ENCODE measurements at regions not wholly inside any gene's neighbourhood (a gene's known extent, or its start where the extent isn't known, plus 50 kb on each side); places are given as distances from the start of the nearest gene placed in this dataset.

- H3K4me3 Mint-ChIP-seq, result no peak overlapping the region
- no peaks in the 10 kb centered on the region for H3K27me3 Mint-ChIP-seq
- H3K9me3 ChIP-seq (ENCODE audit: control insufficient read depth, low read length, poor library complexity, severe bottlenecking), result no peaks in the 10 kb centered on the region
- no peaks in the 10 kb centered on the region for H3K36me3 Mint-ChIP-seq (ENCODE audit: low read depth)
- no peak for DNase-seq
- H3K4me1 Mint-ChIP-seq, result no peaks in the 10 kb centered on the region
- no peak for ATAC-seq
- no peak overlapping the region for H3K27ac Mint-ChIP-seq
Observed at GRCh38 chr6:120141601-120142000, 792.0 kb upstream of the MAN1A1 start.

DNA sequence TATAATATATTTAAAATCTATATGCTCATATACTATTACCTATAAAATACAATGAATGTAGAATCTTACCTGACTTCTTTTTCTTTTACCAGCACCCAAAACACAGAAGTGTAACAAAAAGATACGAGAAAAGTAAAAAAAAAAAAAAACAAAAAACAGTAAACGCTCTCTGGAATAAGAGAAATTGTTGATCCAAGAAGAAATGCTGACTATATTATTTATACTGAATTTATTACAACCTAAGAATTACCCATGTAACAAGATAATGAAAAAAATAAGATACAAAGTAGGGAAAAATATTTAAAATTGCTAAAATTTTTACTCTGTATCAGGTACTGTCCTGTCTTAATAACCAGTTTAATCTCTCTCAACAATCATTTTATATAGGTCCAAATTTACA, 787.9 kb upstream of the MAN1A1 start:
- H3K9me3 ChIP-seq (ENCODE audit: control insufficient read depth, low read length, poor library complexity, severe bottlenecking), result no peaks in the 10 kb centered on the region
- Mint-ChIP-seq H3K27me3 (no peaks in the 10 kb centered on the region), H3K4me3 (no peak overlapping the region), H3K36me3 (ENCODE audit: low read depth) (no peaks in the 10 kb centered on the region), H3K27ac (no peak overlapping the region), H3K4me1 (no peaks in the 10 kb centered on the region)
- ATAC-seq (no peak), DNase-seq (no peak)

DNA sequence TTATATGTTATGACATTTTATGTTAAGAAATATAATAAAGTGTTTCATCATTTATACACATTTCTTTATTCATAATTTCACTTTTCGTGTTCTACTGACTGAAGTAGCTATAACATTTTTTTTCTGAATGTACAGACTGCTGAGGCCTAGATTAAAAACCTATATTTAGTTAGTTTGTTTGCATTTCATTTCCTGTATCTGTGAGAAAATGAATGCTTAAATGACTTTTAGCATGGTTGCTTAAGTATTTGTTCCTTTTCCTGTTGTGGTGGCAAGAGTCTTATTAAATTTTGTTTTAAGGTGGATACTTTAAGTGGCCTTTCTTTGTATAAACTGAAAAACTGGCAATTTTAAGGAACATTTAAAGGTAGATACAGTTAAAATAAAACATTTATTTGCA, 779.7 kb upstream of the MAN1A1 start:
- Mint-ChIP-seq H3K27ac (no peak overlapping the region), H3K27me3 (no peaks in the 10 kb centered on the region), H3K4me3 (no peak overlapping the region), H3K36me3 (ENCODE audit: low read depth) (no peaks in the 10 kb centered on the region), H3K4me1 (no peaks in the 10 kb centered on the region)
- no peak for DNase-seq
- ATAC-seq, result no peak
- H3K9me3 ChIP-seq (ENCODE audit: control insufficient read depth, low read length, poor library complexity, severe bottlenecking), result no peaks in the 10 kb centered on the region

GRCh38 chr6:120122401-120122800, 772.8 kb upstream of the MAN1A1 start:
- Mint-ChIP-seq H3K27ac (no peak overlapping the region), H3K27me3 (no peaks in the 10 kb centered on the region), H3K36me3 (ENCODE audit: low read depth) (no peaks in the 10 kb centered on the region), H3K4me3 (no peak overlapping the region), H3K4me1 (no peaks in the 10 kb centered on the region)
- ATAC-seq, result no peak
- no peaks in the 10 kb centered on the region for H3K9me3 ChIP-seq (ENCODE audit: control insufficient read depth, low read length, poor library complexity, severe bottlenecking)
- no peak for DNase-seq

- ATAC-seq (no peak), DNase-seq (no peak)
- Mint-ChIP-seq H3K4me1 (no peaks in the 10 kb centered on the region), H3K27ac (no peak overlapping the region), H3K27me3 (no peaks in the 10 kb centered on the region), H3K36me3 (ENCODE audit: low read depth) (no peaks in the 10 kb centered on the region), H3K4me3 (no peak overlapping the region)
- H3K9me3 ChIP-seq (ENCODE audit: control insufficient read depth, low read length, poor library complexity, severe bottlenecking), result no peaks in the 10 kb centered on the region
Observed at GRCh38 chr6:120116343-120116742, 766.8 kb upstream of the MAN1A1 start.

GRCh38 chr6:120112980-120113379, 763.4 kb upstream of the MAN1A1 start:
- no peaks in the 10 kb centered on the region for H3K36me3 Mint-ChIP-seq (ENCODE audit: low read depth)
- H3K27ac Mint-ChIP-seq, result no peak overlapping the region
- ATAC-seq (no peak), DNase-seq (no peak)
- H3K4me1 Mint-ChIP-seq, result no peaks in the 10 kb centered on the region
- H3K9me3 ChIP-seq (ENCODE audit: control insufficient read depth, low read length, poor library complexity, severe bottlenecking), result no peaks in the 10 kb centered on the region
- H3K4me3 Mint-ChIP-seq, result no peak overlapping the region
- no peaks in the 10 kb centered on the region for H3K27me3 Mint-ChIP-seq

- Mint-ChIP-seq H3K27me3 (no peaks in the 10 kb centered on the region), H3K36me3 (ENCODE audit: low read depth) (no peaks in the 10 kb centered on the region), H3K27ac (no peak overlapping the region), H3K4me3 (no peak overlapping the region), H3K4me1 (no peaks in the 10 kb centered on the region)
- no peaks in the 10 kb centered on the region for H3K9me3 ChIP-seq (ENCODE audit: control insufficient read depth, low read length, poor library complexity, severe bottlenecking)
- no peak for ATAC-seq
- no peak for DNase-seq
Observed at GRCh38 chr6:120111001-120111400, 761.4 kb upstream of the MAN1A1 start.

GRCh38 chr6:120108061-120108795, 758.7 kb upstream of the MAN1A1 start:
- Mint-ChIP-seq H3K27ac (no peak overlapping the region), H3K4me3 (no peak overlapping the region), H3K36me3 (ENCODE audit: low read depth) (no peaks in the 10 kb centered on the region), H3K27me3 (no peaks in the 10 kb centered on the region), H3K4me1 (no peaks in the 10 kb centered on the region)
- no peak for DNase-seq
- ATAC-seq, result no peak
- no peaks in the 10 kb centered on the region for H3K9me3 ChIP-seq (ENCODE audit: control insufficient read depth, low read length, poor library complexity, severe bottlenecking)

- Mint-ChIP-seq H3K4me1 (no peaks in the 10 kb centered on the region), H3K27ac (no peak overlapping the region), H3K27me3 (no peaks in the 10 kb centered on the region), H3K4me3 (no peak overlapping the region), H3K36me3 (ENCODE audit: low read depth) (no peaks in the 10 kb centered on the region)
- ATAC-seq (no peak), DNase-seq (no peak)
- no peaks in the 10 kb centered on the region for H3K9me3 ChIP-seq (ENCODE audit: control insufficient read depth, low read length, poor library complexity, severe bottlenecking)
Observed at GRCh38 chr6:120103618-120104017, 754.1 kb upstream of the MAN1A1 start.

GRCh38 chr6:120096696-120097260, 747.2 kb upstream of the MAN1A1 start:
- no peak for ATAC-seq
- Mint-ChIP-seq H3K4me1 (no peaks in the 10 kb centered on the region), H3K27me3 (peaks cover 6% of the 10 kb centered on the region)

DNA sequence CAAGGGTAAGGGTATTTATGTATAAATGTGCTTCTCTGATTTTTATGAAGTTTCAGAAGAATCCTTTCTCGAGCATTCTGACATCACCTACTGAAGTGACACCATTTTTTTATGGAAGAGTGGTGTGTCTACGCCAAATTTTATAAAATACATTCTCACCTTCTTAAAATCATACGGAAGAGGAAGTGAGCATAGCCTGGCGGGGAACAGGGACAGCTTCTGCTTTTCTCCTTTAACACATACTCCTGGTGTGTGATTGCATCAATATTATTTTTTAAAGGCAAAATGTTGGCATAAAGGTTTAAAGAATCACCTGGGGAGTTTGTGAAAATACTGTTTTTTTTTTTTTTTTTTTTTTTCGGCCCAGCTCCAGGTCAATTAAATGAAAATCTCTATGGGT, 733.6 kb upstream of the MAN1A1 start:
- no peaks in the 10 kb centered on the region for H3K36me3 Mint-ChIP-seq (ENCODE audit: low read depth)
- DNase-seq (no peak), ATAC-seq (no peak)
- H3K27ac Mint-ChIP-seq, result no peak overlapping the region
- no peaks in the 10 kb centered on the region for H3K27me3 Mint-ChIP-seq
- H3K4me3 Mint-ChIP-seq, result no peak overlapping the region
- H3K4me1 Mint-ChIP-seq, result no peaks in the 10 kb centered on the region
- H3K9me3 ChIP-seq (ENCODE audit: control insufficient read depth, low read length, poor library complexity, severe bottlenecking), result no peaks in the 10 kb centered on the region

More at GRCh38 chr6:120096696-120097260, 747.2 kb upstream of the MAN1A1 start:
- no peak overlapping the region for H3K27ac Mint-ChIP-seq
- no peak for DNase-seq
- H3K4me3 Mint-ChIP-seq, result no peak overlapping the region
- no peaks in the 10 kb centered on the region for H3K9me3 ChIP-seq (ENCODE audit: control insufficient read depth, low read length, poor library complexity, severe bottlenecking)
- H3K36me3 Mint-ChIP-seq (ENCODE audit: low read depth), result no peaks in the 10 kb centered on the region

DNA sequence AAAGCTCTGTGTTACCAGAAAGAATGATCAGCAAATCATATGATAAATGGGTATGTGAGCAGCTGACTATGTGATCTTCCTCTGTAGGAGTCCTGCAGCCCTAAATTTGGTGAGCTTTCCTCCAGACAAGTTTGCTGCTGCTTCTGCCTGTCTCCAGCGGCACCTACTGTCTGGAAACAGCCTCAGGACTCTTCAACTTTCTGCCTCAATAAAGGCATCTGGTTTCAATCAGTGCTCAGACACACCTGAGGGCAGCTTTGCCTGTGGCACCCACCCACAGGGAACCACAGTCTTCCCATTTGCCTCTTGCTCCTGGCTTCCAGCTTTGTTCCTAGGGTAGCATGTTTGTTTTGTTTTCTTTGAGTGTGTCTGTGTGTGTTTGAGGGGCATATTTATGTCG, 727.9 kb upstream of the MAN1A1 start:
- DNase-seq, result no peak
- Mint-ChIP-seq H3K36me3 (ENCODE audit: low read depth) (no peaks in the 10 kb centered on the region), H3K4me1 (no peaks in the 10 kb centered on the region), H3K27me3 (no peaks in the 10 kb centered on the region), H3K4me3 (no peak overlapping the region), H3K27ac (no peak overlapping the region)
- no peak for ATAC-seq
- H3K9me3 ChIP-seq (ENCODE audit: control insufficient read depth, low read length, poor library complexity, severe bottlenecking), result no peaks in the 10 kb centered on the region

- H3K27ac Mint-ChIP-seq, result no peak overlapping the region
- ATAC-seq (no peak), DNase-seq (no peak)
- H3K27me3 Mint-ChIP-seq, result no peaks in the 10 kb centered on the region
- H3K9me3 ChIP-seq (ENCODE audit: control insufficient read depth, low read length, poor library complexity, severe bottlenecking), result no peaks in the 10 kb centered on the region
- H3K4me3 Mint-ChIP-seq, result no peak overlapping the region
- H3K4me1 Mint-ChIP-seq, result peaks cover 2% of the 10 kb centered on the region
- H3K36me3 Mint-ChIP-seq (ENCODE audit: low read depth), result no peaks in the 10 kb centered on the region
Observed at GRCh38 chr6:120058410-120058809, 708.8 kb upstream of the MAN1A1 start.

DNA sequence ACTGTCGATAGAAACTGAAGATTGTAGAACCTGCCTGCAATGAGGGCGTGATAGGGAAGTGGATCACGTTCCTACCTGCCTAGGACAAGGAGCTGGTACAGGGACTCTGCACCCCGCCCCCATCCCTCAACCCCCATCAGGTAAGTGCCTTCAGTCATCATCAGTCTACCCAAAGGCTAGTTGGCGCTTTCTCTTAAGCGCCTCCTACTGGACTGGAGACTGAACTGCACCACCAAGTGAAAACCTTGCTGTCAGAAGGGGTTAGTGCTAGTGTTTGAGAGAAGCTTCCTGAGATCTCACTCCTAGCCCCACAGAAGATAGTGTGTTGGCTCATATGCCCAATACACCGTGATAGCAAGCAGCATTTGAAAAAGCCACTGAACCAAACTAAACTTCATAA, 706.5 kb upstream of the MAN1A1 start:
- peaks cover 2% of the 10 kb centered on the region for H3K4me1 Mint-ChIP-seq
- no peaks in the 10 kb centered on the region for H3K36me3 Mint-ChIP-seq (ENCODE audit: low read depth)
- H3K4me3 Mint-ChIP-seq, result no peak overlapping the region
- H3K27ac Mint-ChIP-seq, result no peak overlapping the region
- H3K27me3 Mint-ChIP-seq, result no peaks in the 10 kb centered on the region
- no peaks in the 10 kb centered on the region for H3K9me3 ChIP-seq (ENCODE audit: control insufficient read depth, low read length, poor library complexity, severe bottlenecking)
- ATAC-seq (no peak), DNase-seq (no peak)

Data from T-helper 17 cell (primary cell).